ENCODE measurements at regions not wholly inside any gene's neighbourhood (a gene's known extent, or its start where the extent isn't known, plus 50 kb on each side); places are given as distances from the start of the nearest gene placed in this dataset.

DNA sequence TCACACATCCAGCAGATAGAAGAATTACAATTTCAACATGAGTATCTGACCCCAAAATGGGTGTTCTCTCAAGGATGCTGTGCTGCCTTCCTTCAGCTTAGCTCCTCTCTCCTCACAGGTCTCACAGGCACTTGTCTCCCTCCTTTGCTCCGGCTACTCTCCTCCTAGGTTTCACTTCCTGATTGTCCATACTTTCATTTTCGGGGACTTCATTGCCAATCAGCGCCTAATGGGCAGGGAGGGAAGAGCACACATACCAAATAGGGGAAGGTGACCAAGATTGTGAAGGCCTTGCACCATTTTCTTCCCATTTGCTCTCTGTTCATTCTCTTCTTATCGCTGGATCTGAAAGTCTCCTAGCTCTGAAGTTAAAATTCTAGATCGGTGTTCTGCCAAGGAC is 125.4 kb upstream of the EOLA2 start:
- TF ChIP-seq, protein P1, sequence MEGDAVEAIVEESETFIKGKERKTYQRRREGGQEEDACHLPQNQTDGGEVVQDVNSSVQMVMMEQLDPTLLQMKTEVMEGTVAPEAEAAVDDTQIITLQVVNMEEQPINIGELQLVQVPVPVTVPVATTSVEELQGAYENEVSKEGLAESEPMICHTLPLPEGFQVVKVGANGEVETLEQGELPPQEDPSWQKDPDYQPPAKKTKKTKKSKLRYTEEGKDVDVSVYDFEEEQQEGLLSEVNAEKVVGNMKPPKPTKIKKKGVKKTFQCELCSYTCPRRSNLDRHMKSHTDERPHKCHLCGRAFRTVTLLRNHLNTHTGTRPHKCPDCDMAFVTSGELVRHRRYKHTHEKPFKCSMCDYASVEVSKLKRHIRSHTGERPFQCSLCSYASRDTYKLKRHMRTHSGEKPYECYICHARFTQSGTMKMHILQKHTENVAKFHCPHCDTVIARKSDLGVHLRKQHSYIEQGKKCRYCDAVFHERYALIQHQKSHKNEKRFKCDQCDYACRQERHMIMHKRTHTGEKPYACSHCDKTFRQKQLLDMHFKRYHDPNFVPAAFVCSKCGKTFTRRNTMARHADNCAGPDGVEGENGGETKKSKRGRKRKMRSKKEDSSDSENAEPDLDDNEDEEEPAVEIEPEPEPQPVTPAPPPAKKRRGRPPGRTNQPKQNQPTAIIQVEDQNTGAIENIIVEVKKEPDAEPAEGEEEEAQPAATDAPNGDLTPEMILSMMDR (IDR thresholded peaks at IDR 0.05; ENCODE audit: low read length) = no peak
- TF ChIP-seq EZH2 (optimal IDR thresholded peaks at IDR 0.05; ENCODE audit: low read depth, low read length) = no peak
- no peak for TF ChIP-seq EZH2phosphoT487 (IDR thresholded peaks at IDR 0.05; ENCODE audit: low read length)

Measured in MM.1S (cell line).